ENCODE measurements at regions not wholly inside any gene's neighbourhood (a gene's known extent, or its start where the extent isn't known, plus 50 kb on each side); places are given as distances from the start of the nearest gene placed in this dataset.

DNA sequence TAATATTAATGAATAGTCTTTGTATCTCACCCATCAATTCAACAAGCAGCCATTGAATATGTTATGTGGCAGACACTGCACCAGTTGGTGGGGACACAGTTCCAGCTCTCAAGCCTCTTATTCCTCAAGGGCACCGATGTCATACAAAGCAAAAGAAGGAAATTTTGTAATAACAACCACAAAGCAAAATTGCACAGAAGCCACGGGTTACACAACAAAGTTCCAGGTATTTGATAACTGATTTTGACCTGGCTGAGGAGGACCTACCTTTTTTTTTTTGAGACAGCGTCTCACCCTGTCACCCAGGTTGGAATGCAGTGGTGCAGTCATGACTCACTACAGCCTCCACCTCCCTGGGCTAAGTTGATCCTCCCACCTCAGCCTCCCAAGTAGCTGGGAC is 266.7 kb downstream of the FOXO1 start (continued):
- TF ChIP-seq SRF (CRISPR knock-in tag; IDR thresholded peaks at IDR 0.05) = no peak
- TF ChIP-seq ZNF511 (CRISPR knock-in tag; IDR thresholded peaks at IDR 0.05) = no peak
- no peak for TF ChIP-seq KDM4B (IDR thresholded peaks at IDR 0.05; ENCODE audit: borderline replicate concordance in 2 of 2, low read depth in 1 of 2)
- TF ChIP-seq, protein P1, sequence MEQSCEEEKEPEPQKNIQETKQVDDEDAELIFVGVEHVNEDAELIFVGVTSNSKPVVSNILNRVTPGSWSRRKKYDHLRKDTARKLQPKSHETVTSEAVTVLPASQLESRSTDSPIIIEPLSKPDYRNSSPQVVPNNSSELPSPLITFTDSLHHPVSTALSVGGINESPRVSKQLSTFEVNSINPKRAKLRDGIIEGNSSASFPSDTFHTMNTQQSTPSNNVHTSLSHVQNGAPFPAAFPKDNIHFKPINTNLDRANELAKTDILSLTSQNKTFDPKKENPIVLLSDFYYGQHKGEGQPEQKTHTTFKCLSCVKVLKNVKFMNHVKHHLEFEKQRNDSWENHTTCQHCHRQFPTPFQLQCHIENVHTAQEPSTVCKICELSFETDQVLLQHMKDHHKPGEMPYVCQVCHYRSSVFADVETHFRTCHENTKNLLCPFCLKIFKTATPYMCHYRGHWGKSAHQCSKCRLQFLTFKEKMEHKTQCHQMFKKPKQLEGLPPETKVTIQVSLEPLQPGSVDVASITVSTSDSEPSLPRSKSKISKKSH (CRISPR knock-in tag; IDR thresholded peaks at IDR 0.05) = no peak
- TF ChIP-seq, protein P2, sequence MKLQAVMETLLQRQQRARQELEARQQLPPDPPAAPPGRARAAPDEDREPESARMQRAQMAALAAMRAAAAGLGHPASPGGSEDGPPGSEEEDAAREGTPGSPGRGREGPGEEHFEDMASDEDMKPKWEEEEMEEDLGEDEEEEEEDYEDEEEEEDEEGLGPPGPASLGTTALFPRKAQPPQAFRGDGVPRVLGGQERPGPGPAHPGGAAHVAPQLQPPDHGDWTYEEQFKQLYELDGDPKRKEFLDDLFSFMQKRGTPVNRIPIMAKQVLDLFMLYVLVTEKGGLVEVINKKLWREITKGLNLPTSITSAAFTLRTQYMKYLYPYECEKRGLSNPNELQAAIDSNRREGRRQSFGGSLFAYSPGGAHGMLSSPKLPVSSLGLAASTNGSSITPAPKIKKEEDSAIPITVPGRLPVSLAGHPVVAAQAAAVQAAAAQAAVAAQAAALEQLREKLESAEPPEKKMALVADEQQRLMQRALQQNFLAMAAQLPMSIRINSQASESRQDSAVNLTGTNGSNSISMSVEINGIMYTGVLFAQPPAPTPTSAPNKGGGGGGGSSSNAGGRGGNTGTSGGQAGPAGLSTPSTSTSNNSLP (IDR thresholded peaks at IDR 0.05; ENCODE audit: borderline replicate concordance, low read depth, low read length) = no peak
- no peak for TF ChIP-seq ZNF57 (CRISPR knock-in tag; IDR thresholded peaks at IDR 0.05)
- no peak for TF ChIP-seq ZZZ3 (IDR thresholded peaks at IDR 0.05)
- TF ChIP-seq HIVEP1 (CRISPR knock-in tag; IDR thresholded peaks at IDR 0.05) = no peak
- no peak for TF ChIP-seq ZNF318 (IDR thresholded peaks at IDR 0.05; ENCODE audit: borderline replicate concordance in 1 of 2, low read depth in 1 of 2)
